Memory B cell (primary cell): ENCODE measurements at regions not wholly inside any gene's neighbourhood (a gene's known extent, or its start where the extent isn't known, plus 50 kb on each side); places are given as distances from the start of the nearest gene placed in this dataset.

Experiments
- ATAC-seq: fragments of 150-1000 bp; cut with Tn5 transposase; 2 replicates; pipeline ENCODE4 v1.10.0; 2021; ENCODE audit warnings: low read depth, mild to moderate bottlenecking, moderate library complexity
- DNase-seq, 2 donors: peaks; one replicate each; pipeline ENCODE4 v3.0.0; 2022; ENCODE audit warnings: low spot score in 2 of 2
- H3K27ac Mint-ChIP-seq: one replicate; pipeline ENCODE4 v1.8.0; 2022; ENCODE audit warnings: mild to moderate bottlenecking, moderate library complexity, mixed read lengths
- H3K27me3 Mint-ChIP-seq: one replicate; pipeline ENCODE4 v1.8.0; 2022; ENCODE audit warnings: mixed read lengths
- H3K36me3 Mint-ChIP-seq: one replicate; pipeline ENCODE4 v1.8.0; 2022; ENCODE audit warnings: mild to moderate bottlenecking, mixed read lengths
- H3K4me1 Mint-ChIP-seq: one replicate; pipeline ENCODE4 v1.8.0; 2022; ENCODE audit warnings: mixed read lengths
- H3K4me3 Mint-ChIP-seq: one replicate; pipeline ENCODE4 v1.8.0; 2022; ENCODE audit warnings: mild to moderate bottlenecking, moderate library complexity, mixed read lengths
- H3K9me3 Mint-ChIP-seq: one replicate; pipeline ENCODE4 v1.8.0; 2022; ENCODE audit warnings: mixed read lengths

GRCh38 chr3:8442993-8443650 lies 58.5 kb upstream of the LMCD1 start:
- Mint-ChIP-seq H3K4me1 (no peaks in the 10 kb centered on the region), H3K9me3 (no peaks in the 10 kb centered on the region), H3K36me3 (no peaks in the 10 kb centered on the region), H3K4me3 (no peak overlapping the region), H3K27me3 (no peaks in the 10 kb centered on the region), H3K27ac (no peak overlapping the region)
- ATAC-seq, result no peak
- no peak for DNase-seq

GRCh38 chr3:8443829-8444791 lies 57.5 kb upstream of the LMCD1 start:
- no peak overlapping the region for H3K27ac Mint-ChIP-seq
- DNase-seq (no peak), ATAC-seq (no peak)
- no peaks in the 10 kb centered on the region for H3K4me1 Mint-ChIP-seq
- H3K36me3 Mint-ChIP-seq, result no peaks in the 10 kb centered on the region
- H3K27me3 Mint-ChIP-seq, result no peaks in the 10 kb centered on the region
- H3K4me3 Mint-ChIP-seq, result no peak overlapping the region
- no peaks in the 10 kb centered on the region for H3K9me3 Mint-ChIP-seq

DNA sequence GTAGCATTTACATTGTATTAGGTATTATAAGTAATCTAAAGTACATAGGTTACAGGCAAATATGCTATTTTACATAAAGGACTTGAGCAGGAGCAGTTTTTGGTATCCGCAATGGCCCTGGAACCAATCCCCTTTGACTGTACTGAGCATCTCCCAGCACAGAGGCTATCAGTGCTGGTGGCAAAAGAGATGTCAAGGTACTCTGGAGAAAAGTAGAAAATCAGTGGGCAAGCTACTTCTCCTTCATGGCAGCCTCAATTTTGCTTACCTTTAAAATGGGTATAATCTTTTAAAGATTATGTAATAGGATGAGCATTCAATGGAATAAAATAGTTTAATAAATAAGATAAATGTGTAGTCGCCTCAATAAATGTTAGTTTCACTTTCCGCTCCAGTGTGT lies 56.7 kb upstream of the LMCD1 start:
- Mint-ChIP-seq H3K27ac (no peak overlapping the region), H3K27me3 (no peaks in the 10 kb centered on the region), H3K36me3 (no peaks in the 10 kb centered on the region), H3K4me1 (no peaks in the 10 kb centered on the region), H3K4me3 (no peak overlapping the region), H3K9me3 (no peaks in the 10 kb centered on the region)
- DNase-seq (no peak), ATAC-seq (no peak)

DNA sequence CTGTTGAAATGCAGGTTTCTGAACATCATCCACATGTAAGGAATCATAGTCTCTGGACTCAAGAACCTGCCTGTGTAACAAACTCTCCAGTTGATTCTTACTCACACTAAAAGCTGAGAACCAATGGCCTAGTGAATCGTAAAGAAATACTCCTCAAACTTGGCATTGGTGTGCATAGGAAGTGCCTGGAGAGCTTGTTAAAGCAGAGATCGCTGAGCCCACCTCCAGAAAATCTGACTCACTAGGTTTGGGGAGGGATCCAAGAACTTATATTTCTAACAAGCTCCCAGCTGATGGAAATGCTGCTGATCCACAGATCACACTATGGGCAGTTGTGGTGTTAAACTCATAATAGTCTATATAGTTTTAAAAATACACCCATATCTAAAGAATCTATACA lies 55.8 kb upstream of the LMCD1 start:
- Mint-ChIP-seq H3K9me3 (no peaks in the 10 kb centered on the region), H3K27me3 (no peaks in the 10 kb centered on the region), H3K4me1 (no peaks in the 10 kb centered on the region), H3K36me3 (no peaks in the 10 kb centered on the region), H3K27ac (no peak overlapping the region), H3K4me3 (no peak overlapping the region)
- DNase-seq (no peak), ATAC-seq (no peak)

- no peak overlapping the region for H3K27ac Mint-ChIP-seq
- no peaks in the 10 kb centered on the region for H3K4me1 Mint-ChIP-seq
- H3K9me3 Mint-ChIP-seq, result no peaks in the 10 kb centered on the region
- no peaks in the 10 kb centered on the region for H3K36me3 Mint-ChIP-seq
- H3K27me3 Mint-ChIP-seq, result no peaks in the 10 kb centered on the region
- no peak overlapping the region for H3K4me3 Mint-ChIP-seq
- DNase-seq, result no peak
- ATAC-seq, result no peak
These were observed 54.8 kb upstream of the LMCD1 start for GRCh38 chr3:8446845-8447244.

GRCh38 chr3:8450618-8451017 lies 51.0 kb upstream of the LMCD1 start:
- DNase-seq (no peak), ATAC-seq (no peak)
- Mint-ChIP-seq H3K4me3 (no peak overlapping the region), H3K36me3 (no peaks in the 10 kb centered on the region), H3K27me3 (peaks cover 2% of the 10 kb centered on the region), H3K27ac (no peak overlapping the region), H3K4me1 (no peaks in the 10 kb centered on the region), H3K9me3 (no peaks in the 10 kb centered on the region)

DNA sequence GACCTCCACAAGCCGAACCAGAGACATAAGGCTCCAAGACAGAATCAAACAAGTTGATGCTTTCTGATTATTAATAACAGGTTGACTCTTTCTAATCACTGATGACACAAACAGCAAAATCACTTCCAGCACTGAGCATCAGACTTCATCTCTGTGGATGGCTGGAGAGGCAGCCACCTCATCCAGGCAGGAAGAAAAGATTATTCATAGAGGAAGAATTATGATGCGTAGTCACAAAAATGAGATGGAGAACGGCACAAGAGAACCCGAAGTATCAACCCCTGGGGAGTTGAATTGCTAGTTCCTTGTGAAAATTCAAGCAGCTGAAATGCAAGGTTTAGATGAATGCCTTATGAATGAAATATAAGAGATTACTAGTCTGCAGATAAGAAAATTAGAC lies 49.9 kb upstream of the LMCD1 start:
- Mint-ChIP-seq H3K4me1 (no peaks in the 10 kb centered on the region), H3K27me3 (peaks cover 2% of the 10 kb centered on the region), H3K36me3 (no peaks in the 10 kb centered on the region), H3K4me3 (no peak overlapping the region), H3K9me3 (no peaks in the 10 kb centered on the region), H3K27ac (no peak overlapping the region)
- DNase-seq (no peak), ATAC-seq (no peak)
